ENCODE measurements at regions not wholly inside any gene's neighbourhood (a gene's known extent, or its start where the extent isn't known, plus 50 kb on each side); places are given as distances from the start of the nearest gene placed in this dataset.

DNA sequence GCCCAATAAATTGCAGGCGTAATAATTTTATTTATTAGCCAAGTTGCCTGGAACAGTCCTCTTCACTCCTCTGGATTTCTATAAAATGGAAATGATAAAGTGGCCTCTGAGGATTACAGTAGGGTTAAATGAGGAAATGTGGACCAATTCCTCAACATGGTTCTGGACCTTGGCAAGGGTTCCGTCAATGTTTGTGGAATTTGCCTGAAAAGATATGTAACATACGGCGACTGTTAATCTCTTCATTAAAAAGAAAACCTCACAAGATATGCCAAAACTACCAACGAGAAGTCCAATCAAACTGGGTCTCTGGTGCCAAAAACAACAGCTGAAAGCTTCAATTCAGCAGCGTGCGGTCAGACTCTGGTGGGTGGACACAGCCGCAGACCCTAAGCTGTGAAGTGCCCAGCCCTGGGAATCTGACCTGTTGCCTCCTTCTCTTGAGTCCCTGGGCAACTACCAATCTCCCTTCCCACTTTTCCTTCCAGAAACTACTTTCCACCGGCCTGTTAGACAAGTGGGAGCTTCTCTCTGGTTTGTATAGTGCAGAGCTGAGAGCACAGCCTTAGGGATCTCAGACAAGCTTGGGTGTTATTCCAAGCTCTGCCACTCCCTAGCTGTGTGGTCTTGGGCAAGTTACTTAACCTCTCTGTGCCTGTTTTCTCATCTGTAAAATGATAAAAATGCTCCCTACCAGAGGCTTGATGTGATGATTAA, 190.5 kb upstream of the GSC start:
- no peak for DNase-seq (ENCODE audit: low spot score)
- Histone ChIP-seq H4K20me1 (ENCODE audit: insufficient read depth, poor library complexity, severe bottlenecking) (no peaks in the 10 kb centered on the region), H2AFZ (no peak overlapping the region), H3K36me3 (replicated peaks; ENCODE audit: insufficient read depth, low read depth) (no peaks in the 10 kb centered on the region), H3K4me2 (no peak overlapping the region), H3K9me2 (replicated peaks; ENCODE audit: insufficient read depth) (no peaks in the 10 kb centered on the region), H3K27ac (no peak overlapping the region), H3K9me3 (ENCODE audit: low read depth) (no peaks in the 10 kb centered on the region), H3K27me3 (no peaks in the 10 kb centered on the region), H3K4me3 (no peak overlapping the region), H3K79me2 (no peaks in the 10 kb centered on the region), H3K4me1 (ENCODE audit: insufficient read depth) (no peaks in the 10 kb centered on the region)
- WGBS (ENCODE audit: low lambda C conversion rate, missing lambda C conversion rate), result 92% methylated on average over 9 of the region's 9 CpGs
- TF ChIP-seq, protein P1, sequence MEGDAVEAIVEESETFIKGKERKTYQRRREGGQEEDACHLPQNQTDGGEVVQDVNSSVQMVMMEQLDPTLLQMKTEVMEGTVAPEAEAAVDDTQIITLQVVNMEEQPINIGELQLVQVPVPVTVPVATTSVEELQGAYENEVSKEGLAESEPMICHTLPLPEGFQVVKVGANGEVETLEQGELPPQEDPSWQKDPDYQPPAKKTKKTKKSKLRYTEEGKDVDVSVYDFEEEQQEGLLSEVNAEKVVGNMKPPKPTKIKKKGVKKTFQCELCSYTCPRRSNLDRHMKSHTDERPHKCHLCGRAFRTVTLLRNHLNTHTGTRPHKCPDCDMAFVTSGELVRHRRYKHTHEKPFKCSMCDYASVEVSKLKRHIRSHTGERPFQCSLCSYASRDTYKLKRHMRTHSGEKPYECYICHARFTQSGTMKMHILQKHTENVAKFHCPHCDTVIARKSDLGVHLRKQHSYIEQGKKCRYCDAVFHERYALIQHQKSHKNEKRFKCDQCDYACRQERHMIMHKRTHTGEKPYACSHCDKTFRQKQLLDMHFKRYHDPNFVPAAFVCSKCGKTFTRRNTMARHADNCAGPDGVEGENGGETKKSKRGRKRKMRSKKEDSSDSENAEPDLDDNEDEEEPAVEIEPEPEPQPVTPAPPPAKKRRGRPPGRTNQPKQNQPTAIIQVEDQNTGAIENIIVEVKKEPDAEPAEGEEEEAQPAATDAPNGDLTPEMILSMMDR (IDR thresholded peaks at IDR 0.05; ENCODE audit: poor library complexity), result no peak
- TF ChIP-seq EZH2phosphoT487 (IDR thresholded peaks at IDR 0.05; ENCODE audit: low read depth, severe bottlenecking, unreplicated experiment) (no peak), EZH2 (IDR thresholded peaks at IDR 0.05; ENCODE audit: borderline replicate concordance) (no peak)

DNA sequence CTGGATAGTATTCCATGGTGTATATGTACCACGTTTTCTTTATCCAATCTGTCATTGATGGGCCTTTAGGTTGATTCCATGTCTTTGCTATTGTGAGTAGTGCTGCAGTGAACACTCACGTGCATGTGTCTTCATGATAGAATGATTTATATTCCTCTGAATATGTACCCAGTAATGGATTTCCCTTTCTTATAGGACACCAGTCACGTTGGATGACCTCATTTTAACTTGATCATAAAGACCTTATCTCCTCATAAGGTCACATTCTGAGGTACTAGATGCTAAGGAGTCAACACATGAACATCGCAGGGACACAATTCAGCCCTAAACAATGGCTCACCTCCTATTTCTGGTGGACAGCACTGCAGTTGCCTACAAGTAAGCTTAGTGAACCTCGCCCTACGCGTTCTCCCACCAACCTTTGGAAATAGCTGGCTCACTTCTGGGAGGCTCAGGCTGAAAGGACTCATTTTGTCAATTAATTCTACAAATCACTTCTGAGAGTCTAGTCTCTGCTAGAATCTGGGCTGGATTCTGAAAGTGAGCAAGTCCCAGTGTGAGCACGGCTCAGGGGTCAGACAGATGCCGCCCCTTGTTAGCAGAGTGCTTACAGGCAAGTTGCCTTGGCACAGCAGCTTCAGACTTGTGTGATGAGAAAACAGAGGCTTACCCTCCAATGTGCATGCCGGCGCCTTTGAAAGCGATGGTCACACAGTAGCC, 183.8 kb upstream of the GSC start:
- Histone ChIP-seq H3K9me2 (replicated peaks; ENCODE audit: insufficient read depth) (no peaks in the 10 kb centered on the region), H2AFZ (no peak overlapping the region), H3K4me1 (ENCODE audit: insufficient read depth) (no peaks in the 10 kb centered on the region), H3K9me3 (ENCODE audit: low read depth) (no peaks in the 10 kb centered on the region), H3K27ac (no peak overlapping the region), H3K36me3 (replicated peaks; ENCODE audit: insufficient read depth, low read depth) (no peaks in the 10 kb centered on the region), H3K4me3 (no peak overlapping the region), H4K20me1 (ENCODE audit: insufficient read depth, poor library complexity, severe bottlenecking) (no peaks in the 10 kb centered on the region), H3K79me2 (no peaks in the 10 kb centered on the region), H3K4me2 (no peak overlapping the region), H3K27me3 (no peaks in the 10 kb centered on the region)
- WGBS (ENCODE audit: low lambda C conversion rate, missing lambda C conversion rate), result 80% methylated on average over 12 of the region's 12 CpGs
- no peak for TF ChIP-seq EZH2 (IDR thresholded peaks at IDR 0.05; ENCODE audit: borderline replicate concordance)
- TF ChIP-seq, protein P1 (IDR thresholded peaks at IDR 0.05; ENCODE audit: poor library complexity), result no peak
- TF ChIP-seq EZH2phosphoT487 (IDR thresholded peaks at IDR 0.05; ENCODE audit: low read depth, severe bottlenecking, unreplicated experiment), result no peak
- DNase-seq (ENCODE audit: low spot score), result no peak

DNA sequence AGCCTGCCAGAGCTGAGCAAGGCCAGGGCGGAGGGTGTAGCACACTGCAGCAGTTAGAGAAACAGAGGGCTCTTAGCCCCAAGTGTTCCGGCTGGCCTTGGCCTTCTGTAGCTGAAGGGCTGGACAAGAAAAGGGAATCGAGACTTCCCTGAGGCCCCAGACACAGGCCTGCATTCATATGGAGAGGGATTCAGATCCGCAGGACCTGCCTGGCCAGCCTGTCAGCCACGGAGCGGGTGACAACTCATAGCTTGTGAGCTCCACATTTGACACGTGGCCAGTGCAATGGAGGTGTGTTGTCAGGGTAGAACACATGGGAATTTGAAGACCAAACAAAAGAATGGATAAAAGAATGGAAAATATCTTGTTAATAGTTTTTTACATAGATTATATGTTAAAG, 182.2 kb upstream of the GSC start:
- no peaks in the 10 kb centered on the region for H3K27me3 ChIP-seq
- no peaks in the 10 kb centered on the region for H3K79me2 ChIP-seq
- H3K4me2 ChIP-seq, result no peak overlapping the region
- TF ChIP-seq EZH2phosphoT487 (IDR thresholded peaks at IDR 0.05; ENCODE audit: low read depth, severe bottlenecking, unreplicated experiment) (no peak), EZH2 (IDR thresholded peaks at IDR 0.05; ENCODE audit: borderline replicate concordance) (no peak)
- TF ChIP-seq, protein P1 (IDR thresholded peaks at IDR 0.05; ENCODE audit: poor library complexity), result no peak
- no peak overlapping the region for H3K4me3 ChIP-seq
- WGBS (ENCODE audit: low lambda C conversion rate, missing lambda C conversion rate), result 64% methylated on average over 7 of the region's 7 CpGs
- no peak for DNase-seq (ENCODE audit: low spot score)
- H3K9me3 ChIP-seq (ENCODE audit: low read depth), result no peaks in the 10 kb centered on the region
- H2AFZ ChIP-seq, result no peak overlapping the region
- no peaks in the 10 kb centered on the region for H3K4me1 ChIP-seq (ENCODE audit: insufficient read depth)
- no peak overlapping the region for H3K27ac ChIP-seq
- no peaks in the 10 kb centered on the region for H4K20me1 ChIP-seq (ENCODE audit: insufficient read depth, poor library complexity, severe bottlenecking)
- H3K36me3 ChIP-seq (replicated peaks; ENCODE audit: insufficient read depth, low read depth), result no peaks in the 10 kb centered on the region
- no peaks in the 10 kb centered on the region for H3K9me2 ChIP-seq (replicated peaks; ENCODE audit: insufficient read depth)
